ENCODE measurements at regions not wholly inside any gene's neighbourhood (a gene's known extent, or its start where the extent isn't known, plus 50 kb on each side); places are given as distances from the start of the nearest gene placed in this dataset.

- H3K9me3 Mint-ChIP-seq (ENCODE audit: low read depth), result no peaks in the 10 kb centered on the region
- H3K27ac Mint-ChIP-seq, result no peak overlapping the region
- no peak for DNase-seq
- CTCF ChIA-PET, result no interaction called here
- no peaks in the 10 kb centered on the region for H3K36me3 Mint-ChIP-seq (ENCODE audit: low read depth)
- H3K4me3 Mint-ChIP-seq, result no peak overlapping the region
- no peaks in the 10 kb centered on the region for H3K4me1 Mint-ChIP-seq
- H3K27me3 Mint-ChIP-seq, result peaks cover 5% of the 10 kb centered on the region
- intact Hi-C loops (cut with DNase I, micrococcal nuclease), result loop anchor here in 1 of 2 experiments (10.0 kb wide), 1 partner anchor 1276 kb away; no protein-coding TSS in a partner anchor
- POLR2A ChIA-PET, result no interaction called here
- ATAC-seq, result no peak
Observed at GRCh38 chr2:199590321-199591203, 132.8 kb upstream of the SATB2 start.

- Mint-ChIP-seq H3K4me1 (no peaks in the 10 kb centered on the region), H3K4me3 (no peak overlapping the region), H3K9me3 (ENCODE audit: low read depth) (no peaks in the 10 kb centered on the region), H3K27ac (no peak overlapping the region), H3K36me3 (ENCODE audit: low read depth) (no peaks in the 10 kb centered on the region), H3K27me3 (peaks cover 7% of the 10 kb centered on the region)
- no peak for DNase-seq
- ChIA-PET POLR2A (no interaction called here), CTCF (no interaction called here)
- intact Hi-C loops (cut with DNase I, micrococcal nuclease), result no loop called here
- ATAC-seq, result no peak
Observed at GRCh38 chr2:199589306-199589705, 131.6 kb upstream of the SATB2 start.

GRCh38 chr2:199588054-199588453 lies 130.3 kb upstream of the SATB2 start:
- Mint-ChIP-seq H3K4me3 (no peak overlapping the region), H3K27ac (no peak overlapping the region), H3K4me1 (no peaks in the 10 kb centered on the region), H3K27me3 (peaks cover 9% of the 10 kb centered on the region), H3K36me3 (ENCODE audit: low read depth) (no peaks in the 10 kb centered on the region), H3K9me3 (ENCODE audit: low read depth) (no peaks in the 10 kb centered on the region)
- no peak for ATAC-seq
- POLR2A ChIA-PET, result no interaction called here
- DNase-seq, result no peak
- CTCF ChIA-PET, result interaction anchor here (1.2 kb wide), 1 partner anchor 152 kb away, joined by 3 read pairs; no protein-coding TSS in a partner anchor
- intact Hi-C loops (cut with DNase I, micrococcal nuclease), result no loop called here

GRCh38 chr2:199586646-199587045 lies 128.9 kb upstream of the SATB2 start:
- no peak for ATAC-seq
- Mint-ChIP-seq H3K27ac (no peak overlapping the region), H3K4me1 (no peaks in the 10 kb centered on the region), H3K27me3 (peaks cover 11% of the 10 kb centered on the region), H3K36me3 (ENCODE audit: low read depth) (no peaks in the 10 kb centered on the region), H3K9me3 (ENCODE audit: low read depth) (no peaks in the 10 kb centered on the region), H3K4me3 (no peak overlapping the region)
- ChIA-PET POLR2A (no interaction called here), CTCF (interaction anchor here (1.0 kb wide), 1 partner anchor 43 kb away, joined by 3 read pairs; no protein-coding TSS in a partner anchor)
- intact Hi-C loops (cut with DNase I, micrococcal nuclease), result no loop called here
- DNase-seq, result no peak

DNA sequence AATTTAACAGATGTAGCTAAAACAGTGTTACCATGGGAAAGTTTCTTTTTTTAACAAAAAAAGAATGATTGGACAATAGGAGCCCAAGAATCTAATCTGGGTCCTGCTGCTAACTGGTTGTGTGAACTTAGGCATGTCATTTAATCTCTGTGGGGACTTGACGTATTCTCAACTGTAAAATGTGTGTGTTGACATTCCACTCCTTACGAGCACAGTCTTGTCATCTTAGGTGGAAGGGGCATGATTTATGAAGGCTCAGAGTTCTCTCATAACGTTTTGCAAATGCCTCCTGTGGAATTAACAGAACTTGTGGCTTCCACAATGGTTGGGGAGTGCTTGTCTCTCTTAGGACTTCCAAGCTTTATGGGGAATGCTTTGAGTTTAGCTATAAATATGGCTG lies 125.9 kb upstream of the SATB2 start:
- no peaks in the 10 kb centered on the region for H3K9me3 Mint-ChIP-seq (ENCODE audit: low read depth)
- H3K4me1 Mint-ChIP-seq, result no peaks in the 10 kb centered on the region
- H3K27me3 Mint-ChIP-seq, result peaks cover 14% of the 10 kb centered on the region
- CTCF ChIA-PET, result interaction anchor here (0.7 to 1.4 kb wide), 2 partner anchors 13 to 273 kb away, joined by 3 read pairs; no protein-coding TSS in a partner anchor
- no peak overlapping the region for H3K27ac Mint-ChIP-seq
- DNase-seq, result no peak
- no peaks in the 10 kb centered on the region for H3K36me3 Mint-ChIP-seq (ENCODE audit: low read depth)
- intact Hi-C loops (cut with DNase I, micrococcal nuclease), result no loop called here
- ATAC-seq, result no peak
- POLR2A ChIA-PET, result no interaction called here
- H3K4me3 Mint-ChIP-seq, result no peak overlapping the region

DNA sequence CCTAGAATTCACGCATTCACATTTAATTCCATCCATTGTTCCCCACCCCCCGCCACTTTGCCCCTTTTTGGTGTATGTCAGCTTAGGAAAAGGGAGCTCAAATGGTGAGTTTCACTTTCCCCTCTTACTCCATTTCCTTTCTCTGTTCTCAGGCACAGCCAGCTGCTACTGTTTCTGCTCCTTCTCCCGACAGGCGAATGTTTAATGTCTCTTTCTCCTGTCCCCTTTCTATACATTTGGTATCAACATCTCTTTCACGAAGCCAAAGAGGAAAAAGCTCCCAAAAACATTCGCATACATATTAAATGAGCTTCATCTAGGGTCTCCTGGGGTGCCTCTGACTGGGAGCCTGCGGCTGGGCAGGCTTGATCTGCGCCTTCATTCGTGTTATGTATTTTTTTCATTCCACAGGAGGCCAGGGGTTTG lies 124.2 kb upstream of the SATB2 start:
- DNase-seq, result no peak
- H3K4me1 Mint-ChIP-seq, result no peaks in the 10 kb centered on the region

DNA sequence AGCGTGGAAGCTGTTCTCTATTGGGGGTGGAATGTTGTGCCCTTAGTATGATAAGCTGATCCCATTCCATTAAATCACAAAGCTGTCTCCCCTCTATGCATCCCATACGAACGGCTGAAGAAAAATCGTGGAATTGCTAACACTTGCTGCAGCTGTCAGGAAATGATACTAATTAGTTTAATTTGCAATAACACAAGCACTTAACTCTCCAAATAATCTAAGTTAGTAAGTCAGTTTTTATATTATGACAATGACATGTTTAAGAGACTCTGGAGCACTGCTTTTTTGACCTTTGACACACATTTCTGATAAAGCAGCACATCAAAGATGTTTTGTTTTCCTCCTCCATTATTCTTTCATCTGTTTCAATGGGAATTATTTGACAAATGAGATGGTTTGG lies 123.7 kb upstream of the SATB2 start:
- ATAC-seq, result no peak
- POLR2A ChIA-PET, result no interaction called here
- no peak overlapping the region for H3K4me3 Mint-ChIP-seq

More for the DNA sequence above, 124.2 kb upstream of the SATB2 start:
- ChIA-PET POLR2A (no interaction called here), CTCF (interaction anchor here (0.9 kb wide), 2 partner anchors 21 to 158 kb away, joined by 3 read pairs; no protein-coding TSS in a partner anchor)
- no peak overlapping the region for H3K27ac Mint-ChIP-seq
- intact Hi-C loops (cut with DNase I, micrococcal nuclease), result no loop called here
- H3K36me3 Mint-ChIP-seq (ENCODE audit: low read depth), result no peaks in the 10 kb centered on the region
- no peak for ATAC-seq
- no peaks in the 10 kb centered on the region for H3K9me3 Mint-ChIP-seq (ENCODE audit: low read depth)
- H3K27me3 Mint-ChIP-seq, result peaks cover 14% of the 10 kb centered on the region
- H3K4me3 Mint-ChIP-seq, result no peak overlapping the region

DNA sequence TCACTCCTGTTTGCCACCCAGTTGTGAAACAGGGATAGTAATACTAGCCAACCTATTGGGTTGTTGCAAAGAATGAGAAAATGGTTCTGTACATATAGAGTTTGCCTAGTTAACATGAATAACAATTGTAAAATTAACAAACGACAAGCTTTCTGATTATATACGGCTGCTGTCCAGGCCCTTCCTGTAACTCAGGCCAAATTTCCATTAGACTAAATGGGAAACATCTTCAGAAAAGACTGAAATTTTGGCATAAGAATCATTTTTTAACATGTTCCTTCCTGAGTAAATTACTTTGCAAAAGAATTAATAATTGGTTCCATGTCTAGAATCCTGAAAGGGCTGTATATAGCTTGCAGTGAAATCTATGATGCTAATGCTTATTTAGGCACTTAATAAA lies 117.7 kb upstream of the SATB2 start:
- ATAC-seq (no peak), DNase-seq (no peak)
- intact Hi-C loops (cut with DNase I, micrococcal nuclease), result no loop called here
- Mint-ChIP-seq H3K36me3 (ENCODE audit: low read depth) (no peaks in the 10 kb centered on the region), H3K27me3 (peaks cover 4% of the 10 kb centered on the region), H3K4me1 (no peaks in the 10 kb centered on the region), H3K27ac (no peak overlapping the region), H3K9me3 (ENCODE audit: low read depth) (no peaks in the 10 kb centered on the region), H3K4me3 (no peak overlapping the region)
- POLR2A ChIA-PET, result no interaction called here
- CTCF ChIA-PET, result no interaction called here

More for the DNA sequence above, 123.7 kb upstream of the SATB2 start:
- Mint-ChIP-seq H3K27me3 (peaks cover 14% of the 10 kb centered on the region), H3K27ac (no peak overlapping the region), H3K36me3 (ENCODE audit: low read depth) (no peaks in the 10 kb centered on the region), H3K4me1 (no peaks in the 10 kb centered on the region), H3K9me3 (ENCODE audit: low read depth) (no peaks in the 10 kb centered on the region)
- intact Hi-C loops (cut with DNase I, micrococcal nuclease), result no loop called here
- DNase-seq, result no peak
- CTCF ChIA-PET, result interaction anchor here (0.9 kb wide), 2 partner anchors 21 to 159 kb away, joined by 3 read pairs; no protein-coding TSS in a partner anchor

GRCh38 chr2:199572571-199572970 lies 114.8 kb upstream of the SATB2 start:
- intact Hi-C loops (cut with DNase I, micrococcal nuclease), result no loop called here
- Mint-ChIP-seq H3K27me3 (peaks cover 2% of the 10 kb centered on the region), H3K27ac (no peak overlapping the region), H3K9me3 (ENCODE audit: low read depth) (no peaks in the 10 kb centered on the region), H3K36me3 (ENCODE audit: low read depth) (no peaks in the 10 kb centered on the region), H3K4me1 (no peaks in the 10 kb centered on the region), H3K4me3 (no peak overlapping the region)
- no peak for DNase-seq
- ChIA-PET CTCF (interaction anchor here (0.7 to 1.2 kb wide), 3 partner anchors 309 to 1275 kb away, joined by 3 to 4 read pairs (median 3); no protein-coding TSS in a partner anchor), POLR2A (no interaction called here)
- no peak for ATAC-seq

DNA sequence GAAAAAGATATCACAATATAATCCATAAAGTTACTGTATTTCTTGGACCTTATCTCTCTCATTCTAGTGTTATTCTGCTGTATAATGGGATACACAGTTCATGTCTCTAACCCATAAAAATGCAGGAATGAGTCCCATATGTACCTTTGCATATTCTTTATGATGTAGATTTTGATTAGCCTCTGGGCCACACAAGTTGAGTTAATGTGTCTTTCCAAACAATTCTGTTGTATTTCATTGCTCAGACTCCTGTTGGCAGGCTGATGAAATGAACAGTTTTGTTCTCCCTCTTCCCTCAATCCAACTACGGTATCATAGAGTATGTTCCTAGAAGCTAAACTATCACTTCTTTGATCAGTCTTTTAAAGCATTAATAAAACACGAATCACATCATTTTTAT lies 113.2 kb upstream of the SATB2 start:
- Mint-ChIP-seq H3K27ac (no peak overlapping the region), H3K4me1 (no peaks in the 10 kb centered on the region), H3K27me3 (peaks cover 2% of the 10 kb centered on the region), H3K4me3 (no peak overlapping the region), H3K9me3 (ENCODE audit: low read depth) (no peaks in the 10 kb centered on the region), H3K36me3 (ENCODE audit: low read depth) (no peaks in the 10 kb centered on the region)
- intact Hi-C loops (cut with DNase I, micrococcal nuclease), result no loop called here
- POLR2A ChIA-PET, result no interaction called here
- DNase-seq (no peak), ATAC-seq (no peak)
- CTCF ChIA-PET, result interaction anchor here (0.6 kb wide), 1 partner anchor 67 kb away, joined by 3 read pairs; no protein-coding TSS in a partner anchor

DNA sequence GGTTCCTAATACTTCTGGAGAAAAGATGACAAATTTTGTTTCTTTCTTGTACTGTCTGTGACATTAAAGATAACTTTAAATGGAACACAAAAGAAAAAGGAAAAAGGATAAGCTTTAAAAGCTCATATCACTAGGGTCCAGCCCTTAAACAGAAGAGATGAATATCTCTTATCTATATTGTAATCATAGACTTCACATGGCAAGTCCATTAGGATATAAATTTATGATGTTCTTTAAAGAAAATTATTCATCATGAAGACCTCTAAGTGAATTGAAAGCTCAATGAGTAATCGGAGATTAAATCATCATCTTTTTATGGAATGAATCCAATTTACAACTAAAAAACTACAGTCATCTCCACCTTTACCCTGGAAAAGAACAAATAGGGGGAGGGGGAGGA lies 111.6 kb upstream of the SATB2 start:
- no peaks in the 10 kb centered on the region for H3K36me3 Mint-ChIP-seq (ENCODE audit: low read depth)
- intact Hi-C loops (cut with DNase I, micrococcal nuclease), result no loop called here

DNA sequence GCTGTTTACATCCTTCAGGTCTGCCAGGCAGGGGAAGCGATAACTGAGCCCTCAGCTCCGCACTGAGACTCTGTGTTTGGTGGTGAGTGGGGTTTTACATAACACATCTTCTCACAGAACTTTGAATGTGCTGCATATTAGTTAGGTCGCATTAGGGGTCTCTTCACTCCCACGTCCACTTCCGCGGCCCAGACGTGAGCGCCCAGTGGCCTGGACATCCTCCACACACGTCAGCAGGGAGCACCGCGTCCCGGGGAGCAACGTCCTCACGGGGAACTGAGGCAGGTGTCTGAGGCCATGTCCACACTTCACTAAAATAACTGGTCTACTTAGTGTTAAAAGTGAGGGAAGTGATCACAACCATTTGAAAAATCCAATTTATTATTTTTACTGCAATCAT lies 100.4 kb upstream of the SATB2 start:
- intact Hi-C loops (cut with DNase I, micrococcal nuclease), result no loop called here
- Mint-ChIP-seq H3K27me3 (peaks cover 5% of the 10 kb centered on the region), H3K27ac (no peak overlapping the region), H3K36me3 (ENCODE audit: low read depth) (no peaks in the 10 kb centered on the region), H3K9me3 (ENCODE audit: low read depth) (no peaks in the 10 kb centered on the region), H3K4me1 (no peaks in the 10 kb centered on the region), H3K4me3 (no peak overlapping the region)
- ChIA-PET CTCF (no interaction called here), POLR2A (no interaction called here)
- ATAC-seq (no peak), DNase-seq (no peak)

More for the DNA sequence above, 111.6 kb upstream of the SATB2 start:
- ATAC-seq (no peak), DNase-seq (no peak)
- Mint-ChIP-seq H3K27ac (no peak overlapping the region), H3K9me3 (ENCODE audit: low read depth) (no peaks in the 10 kb centered on the region), H3K4me3 (no peak overlapping the region), H3K4me1 (no peaks in the 10 kb centered on the region), H3K27me3 (peaks cover 2% of the 10 kb centered on the region)
- CTCF ChIA-PET, result no interaction called here
- POLR2A ChIA-PET, result no interaction called here

All from activated CD4-positive, alpha-beta T cell treated with anti-CD3 and anti-CD28 coated beads for 36 hours (primary cell).